ENCODE measurements at regions not wholly inside any gene's neighbourhood (a gene's known extent, or its start where the extent isn't known, plus 50 kb on each side); places are given as distances from the start of the nearest gene placed in this dataset.

DNA sequence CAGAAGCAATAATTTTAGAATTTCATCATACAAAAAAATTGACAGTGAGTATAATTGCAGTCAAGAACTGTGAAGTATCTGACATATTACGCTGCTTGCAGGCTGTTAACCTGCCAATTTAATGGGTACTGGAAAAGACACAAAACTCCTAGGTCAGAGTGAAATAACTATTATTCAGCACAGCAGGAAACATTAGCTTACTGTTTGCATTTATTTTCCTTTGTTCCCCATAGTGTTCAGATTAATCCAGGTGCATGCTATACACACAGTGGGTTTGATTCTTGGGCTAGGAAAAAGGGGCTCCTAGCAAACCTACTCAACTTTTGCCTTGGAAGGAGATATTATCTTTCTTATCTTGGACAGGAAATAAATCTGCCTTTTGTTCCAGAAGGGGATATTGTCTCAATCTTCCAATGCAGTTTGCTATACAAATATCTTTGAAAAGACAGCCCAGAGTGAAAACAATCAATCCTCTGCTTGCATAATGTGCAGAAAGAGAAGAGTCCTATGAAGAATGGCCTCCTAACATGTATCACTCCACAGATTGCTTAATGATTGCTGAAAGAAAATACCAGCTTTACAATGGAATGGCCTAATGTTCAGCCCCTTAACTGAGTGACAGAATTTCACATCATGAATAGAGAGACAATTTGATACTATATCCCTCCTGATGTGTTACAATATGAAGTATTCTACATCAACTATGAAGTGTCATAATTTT lies 443.4 kb downstream of the TBC1D4 start:
- TF ChIP-seq POLR2A (IDR thresholded peaks at IDR 0.05; ENCODE audit: low read length) (no peak), GATA1 (IDR thresholded peaks at IDR 0.05; ENCODE audit: low read depth, low read length) (no peak)

Data from erythroblast (primary cell).